Hematopoietic multipotent progenitor cell treated with erythropoietin and hydrocortisone succinate and interleukin-3 and kit ligand, for 6 days (in vitro differentiated cells): ENCODE measurements at regions not wholly inside any gene's neighbourhood (a gene's known extent, or its start where the extent isn't known, plus 50 kb on each side); places are given as distances from the start of the nearest gene placed in this dataset.

Experiments used
- DNase-seq: peaks from one replicate; pipeline ENCODE4 v3.0.0-alpha.2; 2015

GRCh38 chr1:164183854-164184635, 374.9 kb upstream of the PBX1 start:
- no peak for DNase-seq

DNA sequence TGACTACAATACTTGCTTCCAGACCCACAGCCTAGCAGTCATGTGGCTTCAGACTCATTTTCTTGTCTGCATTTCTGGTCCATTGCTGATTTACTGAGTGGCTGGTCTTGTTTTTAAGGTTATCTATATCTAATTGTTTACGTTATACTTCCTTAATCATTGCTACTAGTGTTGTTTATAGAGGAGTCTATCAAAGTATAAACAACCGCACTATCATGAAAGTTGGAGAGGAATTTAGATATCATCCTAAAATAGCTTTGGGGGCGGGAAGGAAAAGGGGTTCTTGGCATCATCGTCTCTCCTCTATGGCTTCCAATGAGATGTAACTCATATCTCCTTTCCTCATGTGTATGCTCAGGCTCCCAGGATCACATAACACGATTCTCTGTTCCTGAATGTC, 372.1 kb upstream of the PBX1 start:
- no peak for DNase-seq

DNA sequence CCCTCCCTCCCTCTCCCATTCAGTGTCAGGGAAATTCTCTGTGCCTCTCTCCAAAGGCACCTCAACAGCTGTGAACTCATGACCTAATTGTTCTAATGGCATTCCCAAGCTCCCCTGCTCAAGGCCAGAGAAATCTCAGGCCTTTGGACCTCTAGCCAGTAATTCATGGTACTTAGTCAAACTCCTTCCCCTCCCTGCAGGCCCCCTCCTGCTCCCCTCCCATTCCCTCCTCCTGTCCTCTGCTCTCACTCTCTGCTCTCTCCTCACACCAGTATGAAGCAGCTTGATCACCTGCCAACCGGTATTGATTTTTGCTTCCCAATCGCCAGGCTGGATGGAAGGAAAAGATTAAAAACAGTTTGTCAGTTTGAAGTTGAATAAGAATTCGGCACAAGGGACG, 370.5 kb upstream of the PBX1 start:
- no peak for DNase-seq

DNA sequence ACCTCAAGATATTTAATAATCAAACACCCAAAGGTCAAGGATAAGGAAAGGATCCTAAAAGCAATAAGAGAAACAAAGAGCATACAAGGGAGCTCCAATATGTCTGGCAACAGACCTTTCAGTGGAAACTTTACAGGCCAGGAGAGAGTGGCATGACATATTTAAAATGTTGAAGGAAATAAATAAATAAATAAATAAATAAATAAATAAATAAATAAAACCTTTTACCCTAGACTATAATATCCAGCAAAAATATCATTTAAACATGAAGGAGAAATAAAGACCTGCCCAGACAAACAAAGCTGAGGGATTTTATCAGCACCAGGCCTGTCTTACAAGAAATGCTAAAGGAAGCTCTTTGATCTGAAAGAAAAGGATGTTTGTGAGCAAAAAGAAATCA, 367.8 kb upstream of the PBX1 start:
- DNase-seq, result no peak

DNA sequence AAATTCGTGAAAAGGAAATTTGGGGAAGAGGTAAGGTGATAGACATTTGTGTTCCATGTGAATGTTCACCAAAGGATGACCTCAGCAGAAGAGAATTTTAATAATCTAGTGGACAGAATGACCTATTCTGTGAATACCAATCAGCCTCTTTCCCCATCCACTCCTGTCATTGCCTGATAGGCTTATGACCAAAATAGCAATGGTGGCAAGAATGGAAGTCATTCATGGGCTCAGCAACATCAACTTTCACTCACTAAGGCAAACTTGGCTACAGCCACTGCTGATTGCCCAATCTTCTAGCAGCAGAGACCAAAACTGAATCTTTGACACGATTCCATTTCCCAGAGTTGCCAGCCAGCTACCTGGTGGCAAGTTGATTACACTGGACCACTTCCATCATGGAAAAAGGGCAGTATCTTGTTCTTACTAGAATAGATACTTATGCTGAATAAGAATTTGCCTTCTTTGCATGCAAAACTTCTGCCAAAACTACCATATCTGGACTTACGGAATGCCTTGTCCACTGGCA, 348.7 kb upstream of the PBX1 start:
- DNase-seq, result no peak

DNA sequence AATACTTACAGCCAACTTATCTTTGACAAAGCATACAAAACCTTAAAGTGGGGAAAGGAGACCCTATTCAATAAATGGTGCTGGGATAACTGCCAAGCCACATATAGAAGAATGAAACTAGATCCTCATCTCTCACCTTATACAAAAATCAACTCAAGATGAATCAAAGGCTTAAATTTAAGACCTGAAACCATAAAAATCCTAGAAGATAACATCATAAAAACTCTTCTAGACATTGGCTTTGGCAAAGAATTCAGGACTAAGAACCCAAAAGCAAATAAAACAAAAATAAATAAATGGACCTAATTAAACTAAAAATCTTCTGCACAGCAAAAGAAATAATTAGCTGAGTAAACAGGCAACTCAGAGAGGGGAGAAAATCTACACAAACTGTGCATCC, 335.6 kb upstream of the PBX1 start:
- DNase-seq, result no peak

- no peak for DNase-seq
Observed at GRCh38 chr1:164225011-164225410, 334.0 kb upstream of the PBX1 start.

DNA sequence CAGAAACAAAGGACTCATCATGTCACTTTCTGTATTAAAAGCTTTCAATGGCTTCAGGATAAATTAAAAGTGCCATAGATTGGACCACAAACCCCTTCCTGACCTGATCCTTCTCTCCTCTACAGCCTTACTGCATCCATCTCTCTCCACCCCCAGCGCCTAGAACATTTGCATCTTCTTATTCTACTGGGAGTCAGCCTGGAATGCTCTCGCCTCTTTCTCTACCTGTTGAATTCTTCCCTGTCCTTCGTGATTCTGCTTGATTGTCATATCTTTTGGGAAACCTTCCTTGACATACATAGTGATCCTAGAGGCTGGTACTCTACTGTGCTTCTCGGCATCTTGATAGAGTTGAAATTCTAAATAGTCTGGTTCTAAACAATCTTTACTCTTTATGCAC, 332.0 kb upstream of the PBX1 start:
- DNase-seq, result no peak

GRCh38 chr1:164228928-164229327, 330.1 kb upstream of the PBX1 start:
- no peak for DNase-seq

DNA sequence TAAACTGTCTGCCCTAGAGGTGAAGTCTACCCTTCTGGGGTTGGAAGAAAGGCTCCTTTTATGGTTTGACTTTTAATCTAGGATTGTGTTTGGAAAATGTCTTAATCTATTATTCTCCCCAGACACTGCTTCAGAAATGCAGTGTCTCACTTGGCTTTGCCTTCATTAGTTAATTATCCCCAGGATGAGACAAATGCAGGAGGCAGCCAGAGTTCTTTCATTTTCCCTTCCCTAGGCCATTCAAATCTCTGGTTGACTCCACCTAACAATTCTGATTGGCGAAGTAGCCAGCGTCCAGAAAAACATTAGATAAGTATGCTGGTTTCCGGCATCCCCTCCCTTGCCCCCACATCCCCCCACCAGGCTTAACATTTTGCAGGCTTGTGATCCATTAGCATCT, 325.8 kb upstream of the PBX1 start:
- no peak for DNase-seq

DNA sequence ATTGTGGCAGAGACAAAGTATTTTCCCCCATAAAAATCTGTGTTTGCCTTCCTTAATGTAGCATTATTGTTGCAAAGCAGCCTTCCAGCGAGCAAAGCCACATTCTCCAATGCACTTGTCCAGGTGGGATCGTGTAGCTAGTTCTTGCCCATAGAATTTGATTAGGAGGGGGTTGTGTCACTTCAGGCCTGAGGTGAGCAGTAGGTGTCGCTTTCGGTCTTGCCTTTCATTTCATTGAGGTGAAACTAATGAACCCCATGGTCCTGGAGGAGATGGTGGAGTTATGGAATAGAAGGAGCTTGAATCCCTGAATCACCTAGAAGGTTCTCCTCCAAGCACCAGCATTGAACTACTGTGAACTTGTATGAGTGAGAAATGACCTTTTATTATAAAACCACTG, 318.9 kb upstream of the PBX1 start:
- no peak for DNase-seq

GRCh38 chr1:164250365-164250764, 308.6 kb upstream of the PBX1 start:
- DNase-seq, result no peak

DNA sequence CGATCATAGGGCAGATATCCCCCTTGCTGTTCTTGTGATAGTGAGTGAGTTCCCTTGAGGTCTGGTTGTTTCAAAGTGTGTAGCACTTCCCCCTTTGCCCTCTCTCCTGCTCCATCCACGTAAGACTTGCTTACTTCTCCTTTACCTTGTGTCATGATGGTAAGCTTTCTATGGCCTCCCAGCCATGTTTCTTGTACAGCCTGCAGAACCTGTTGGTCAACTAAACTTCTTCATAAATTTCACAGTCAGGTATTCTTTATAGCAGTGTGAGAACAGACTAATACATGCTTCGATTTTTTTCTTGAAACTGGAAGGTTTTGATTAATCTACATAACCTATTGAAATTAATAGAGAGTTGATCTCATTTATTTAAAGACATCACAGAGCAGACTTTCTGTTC, 302.5 kb upstream of the PBX1 start:
- no peak for DNase-seq

DNA sequence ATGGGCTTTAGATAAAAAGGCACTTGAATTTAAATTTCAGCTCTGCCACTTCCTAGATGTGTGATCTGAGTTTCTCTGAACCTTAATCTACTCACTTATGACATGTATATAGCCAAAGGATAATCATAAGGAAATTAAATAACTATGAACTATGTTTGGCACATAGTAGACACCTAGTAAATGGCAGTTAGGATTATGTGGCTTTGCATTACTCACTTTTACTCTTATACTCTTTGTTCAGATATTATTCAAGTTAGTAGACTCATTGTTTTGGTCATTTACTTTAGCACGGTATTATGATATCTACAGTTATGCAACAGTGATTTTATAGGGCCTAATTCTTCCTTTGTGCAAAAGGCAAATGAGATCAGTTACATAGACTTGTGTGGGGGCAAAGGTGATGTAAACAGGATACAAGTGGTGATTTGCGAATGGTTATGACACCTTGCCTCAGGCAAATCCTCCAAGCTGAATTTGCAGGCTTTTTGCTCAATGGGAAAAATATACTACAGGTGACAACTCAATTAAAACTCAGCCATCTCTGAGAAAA, 297.2 kb upstream of the PBX1 start:
- no peak for DNase-seq

- no peak for DNase-seq
Observed at GRCh38 chr1:164263540-164263939, 295.4 kb upstream of the PBX1 start.

- no peak for DNase-seq
Observed at GRCh38 chr1:164265232-164265631, 293.8 kb upstream of the PBX1 start.

GRCh38 chr1:164272156-164272555, 286.8 kb upstream of the PBX1 start:
- DNase-seq, result no peak

DNA sequence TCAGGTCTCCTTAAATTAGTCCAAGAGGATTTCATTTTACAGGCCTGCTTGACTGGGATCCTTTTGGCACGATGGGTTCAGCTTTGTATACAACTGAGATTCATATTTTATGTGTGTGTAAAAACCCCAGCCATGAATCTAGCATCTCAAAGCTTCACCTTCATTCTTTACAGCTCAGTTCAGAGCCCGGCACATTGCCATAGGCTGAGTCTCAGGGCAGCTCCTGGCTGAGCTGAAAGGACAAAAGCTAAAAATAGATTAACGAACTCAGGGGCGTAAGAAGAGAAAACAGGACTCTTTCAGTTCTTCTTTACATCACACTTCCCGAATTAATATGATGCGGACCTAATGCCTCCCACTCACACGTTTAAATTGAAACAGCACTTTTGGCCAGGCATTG, 262.8 kb upstream of the PBX1 start:
- no peak for DNase-seq

DNA sequence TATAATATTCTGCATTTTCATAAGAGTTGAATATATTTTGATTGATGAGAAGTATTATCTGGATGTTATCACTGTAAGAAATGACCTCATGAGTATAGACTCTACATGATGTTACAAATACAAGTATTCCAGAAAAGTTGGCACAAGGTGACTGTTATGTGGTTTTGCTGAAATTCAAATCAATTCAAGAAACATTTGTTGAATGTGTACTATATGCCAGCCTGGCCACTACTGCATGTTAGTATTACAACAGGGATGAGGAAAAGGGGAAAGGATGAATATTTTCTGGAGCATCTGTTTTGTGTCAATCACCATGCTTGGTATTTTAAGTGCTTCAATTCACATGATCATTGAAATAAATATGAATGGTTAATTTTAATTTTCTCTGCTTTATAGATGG, 250.9 kb upstream of the PBX1 start:
- DNase-seq, result no peak

- DNase-seq, result no peak
Observed at GRCh38 chr1:164310166-164310565, 248.8 kb upstream of the PBX1 start.

DNA sequence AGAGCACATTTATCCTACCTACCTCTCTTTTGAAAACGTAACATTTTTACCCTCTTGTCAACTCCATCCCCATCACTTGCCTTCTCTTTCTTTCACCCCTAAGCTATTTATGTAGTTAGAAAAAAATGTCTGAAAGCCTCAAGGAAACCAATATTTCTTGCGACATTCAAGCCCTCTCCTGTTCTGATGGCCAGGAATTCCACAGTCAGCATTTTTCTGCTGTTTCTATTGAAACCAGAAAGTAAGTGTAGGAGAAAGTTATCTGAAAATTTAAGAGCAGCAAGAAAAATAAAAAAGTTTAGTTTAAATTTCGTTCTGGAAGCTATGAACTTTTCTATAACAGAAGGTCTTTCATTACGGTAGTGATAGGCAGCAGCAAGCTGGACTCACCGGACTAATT, 247.6 kb upstream of the PBX1 start:
- DNase-seq, result no peak

- no peak for DNase-seq
Observed at GRCh38 chr1:164320790-164321731, 237.9 kb upstream of the PBX1 start.

DNA sequence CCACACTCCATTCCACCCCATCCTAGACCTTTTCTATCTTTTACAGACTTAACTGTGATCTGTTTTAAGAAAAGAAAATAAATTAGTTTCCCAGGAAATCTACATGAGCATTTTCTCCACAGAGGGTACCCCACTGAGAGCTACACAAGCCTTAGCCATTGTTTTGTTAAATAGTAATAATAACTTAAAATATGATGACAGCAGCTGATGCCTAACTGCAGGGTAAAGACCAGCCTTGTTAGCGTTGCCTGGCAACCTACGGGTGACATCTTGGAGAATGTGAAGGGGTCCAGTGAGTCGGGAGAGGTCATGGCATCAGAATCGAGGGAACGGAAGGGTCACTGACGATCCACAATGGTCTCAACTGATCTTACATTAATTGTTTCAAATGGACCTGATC, 233.2 kb upstream of the PBX1 start:
- no peak for DNase-seq

DNA sequence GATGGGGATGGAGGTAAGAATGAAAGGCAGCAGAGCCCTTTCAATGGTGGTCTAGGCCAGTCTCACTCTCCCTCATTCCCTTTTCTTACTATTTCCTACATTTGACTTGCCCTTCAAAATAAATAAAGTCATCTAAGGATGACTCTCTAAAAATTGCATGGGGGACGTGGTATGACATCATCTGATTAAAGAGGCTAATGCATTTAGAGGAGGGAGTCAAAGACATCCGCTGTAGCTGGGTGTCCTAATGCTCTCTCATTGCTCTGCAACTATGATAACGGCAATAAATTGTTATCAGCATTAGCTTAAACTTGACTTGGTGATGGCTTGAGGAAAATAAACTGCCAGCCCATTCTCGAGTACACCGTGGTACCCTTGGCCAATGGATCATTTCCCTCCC, 225.6 kb upstream of the PBX1 start:
- no peak for DNase-seq
